Ovary (tissue), 7 donors: ENCODE measurements at regions not wholly inside any gene's neighbourhood (a gene's known extent, or its start where the extent isn't known, plus 50 kb on each side); places are given as distances from the start of the nearest gene placed in this dataset.

Experiments
- DNase-seq, 5 donors: peaks; one replicate each; pipeline ENCODE4 v3.0.0-alpha.2; 2019 to 2020
- H3K27ac ChIP-seq, 2 donors: fragments of 200-600 bp; one replicate each; pipeline versions ENCODE4 v1.5.1 to v1.8.0; 2019 to 2022
- H3K27me3 ChIP-seq: fragments of 200-600 bp; one replicate; pipeline ENCODE4 v1.8.0; 2022
- H3K36me3 ChIP-seq: fragments of 200-600 bp; sonication (generic); one replicate; pipeline ENCODE4 v1.5.1; 2019
- H3K4me1 ChIP-seq: one replicate; pipeline ENCODE4 v1.8.1; 2013; ENCODE audit warnings: mild to moderate bottlenecking, moderate library complexity; ENCODE audit not compliant: insufficient read depth
- H3K4me3 ChIP-seq: fragments of 200-600 bp; sonication (generic); one replicate; pipeline ENCODE4 v1.5.1; 2017
- H3K9me3 ChIP-seq, 2 donors: fragments of 200-600 bp in 1 of 2; sonication (generic) in 1 of 2; one replicate each; pipeline versions ENCODE4 v1.5.1 to v1.8.1; 2013 to 2019; ENCODE audit warnings: mild to moderate bottlenecking in 1 of 2, moderate library complexity in 1 of 2
- CTCF ChIP-seq, 3 donors: fragments of 450-650 bp in 2 of 3; fragments of 200-600 bp in 1 of 3; IDR thresholded peaks; one replicate each; pipeline versions ENCODE4 v1.5.1 to v1.8.0; 2016 to 2022; ENCODE audit warnings: antibody characterized with exemption in 3 of 3, mild to moderate bottlenecking in 1 of 3
- EP300 ChIP-seq: sonication (generic); formaldehyde crosslinking; IDR thresholded peaks from one replicate; pipeline ENCODE4 v1.6.1; 2017; ENCODE audit warnings: antibody characterized with exemption
- POLR2A ChIP-seq: fragments of 450-650 bp; IDR thresholded peaks from one replicate; pipeline ENCODE4 v1.6.1; 2017; ENCODE audit warnings: antibody characterized with exemption, mild to moderate bottlenecking, moderate library complexity
- WGBS, 3 donors: extraction: QIAGEN DNeasy Blood & Tissue Kit in 1 of 3; methylation state at CpG; one replicate each; pipeline versions ENCODE4 v1.1.5 to v1.1.7; 2013 to 2017; 5-methylcytosine and 5-hydroxymethylcytosine counted together
- intact Hi-C, 4 donors: fragments of 100-400 bp; cut with DNase I; formaldehyde crosslinking; loops; one replicate each; pipeline versions ENCODE4 v1.11.0 to v1.15.1; 2022 to 2023
- donor health status: DM: no; HTN: no; CAD: no; lungs with moderate emphysema.
- donor health status: DM: no; HTN: no; CAD: no.
- donor health status: Bipolar disorder and iron deficiency.
- donor health status: DM: no; HTN: no; CAD: no.
- donor health status: DM: yes; HTN: yes; CAD: no.

GRCh38 chr2:47259829-47260228 is 83.5 kb upstream of the CALM2 start:
- Histone ChIP-seq H3K4me3 (no peak overlapping the region), H3K9me3 (no peaks in the 10 kb centered on the region), H3K4me1 (no peaks in the 10 kb centered on the region), H3K36me3 (no peaks in the 10 kb centered on the region), H3K27ac (no peak overlapping the region), H3K27me3 (no peaks in the 10 kb centered on the region)
- no peak for TF ChIP-seq CTCF (IDR thresholded peaks at IDR 0.05)
- no peak for TF ChIP-seq EP300
- TF ChIP-seq POLR2A, result no peak
- intact Hi-C loops, result no loop called here
- 80 to 87% (median 80%) methylated on average over 3 of the region's 3 CpGs for WGBS, 3 donors
- no peak for DNase-seq

- no peak for DNase-seq
- TF ChIP-seq EP300, result no peak
- no peak for TF ChIP-seq POLR2A
- TF ChIP-seq CTCF (IDR thresholded peaks at IDR 0.05), result no peak
- no peak overlapping the region for H3K4me3 ChIP-seq
- H3K27me3 ChIP-seq, result no peaks in the 10 kb centered on the region
- no peaks in the 10 kb centered on the region for H3K9me3 ChIP-seq
- intact Hi-C loops, result no loop called here
- WGBS, 3 donors, result 96 to 98% (median 98%) methylated on average over 2 of the region's 2 CpGs
- no peaks in the 10 kb centered on the region for H3K4me1 ChIP-seq
- no peak overlapping the region for H3K27ac ChIP-seq
- no peaks in the 10 kb centered on the region for H3K36me3 ChIP-seq
Observed at GRCh38 chr2:47257946-47258348, 81.6 kb upstream of the CALM2 start.

DNA sequence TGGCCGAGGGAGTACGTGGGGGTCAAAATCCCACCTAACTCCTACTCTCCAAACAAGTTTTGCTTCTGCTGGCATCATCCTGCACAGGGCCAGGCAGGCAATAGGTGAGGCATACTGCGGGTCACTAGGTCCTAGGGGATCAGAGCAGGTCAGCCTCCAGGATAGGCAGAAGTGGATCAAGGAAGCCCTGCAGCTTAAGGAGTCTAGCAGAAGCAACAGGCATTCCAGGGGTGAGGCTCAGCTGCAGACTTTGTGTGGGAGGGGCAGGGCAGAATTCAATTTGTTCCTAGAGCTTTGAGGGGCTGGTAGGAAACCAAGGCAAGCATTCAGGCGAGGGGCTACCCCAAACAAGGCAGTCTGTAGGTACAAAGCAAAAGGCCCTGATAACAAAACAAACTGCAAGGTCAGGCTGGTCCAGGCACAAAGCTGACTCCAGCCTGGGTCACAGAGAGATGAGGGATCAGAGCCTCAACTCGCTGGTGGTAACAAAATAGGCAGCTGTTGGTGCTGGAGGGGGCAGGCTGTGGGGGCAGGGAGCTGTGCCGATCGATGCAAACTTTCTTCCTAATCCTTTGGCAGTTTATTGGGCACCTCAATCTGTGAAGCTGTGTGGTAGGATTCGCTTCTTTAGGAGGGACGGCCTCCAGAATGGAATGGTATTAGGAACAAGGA is 80.2 kb upstream of the CALM2 start:
- WGBS, 3 donors, result 45 to 67% (median 56%) methylated on average over 9 of the region's 9 CpGs
- no peak overlapping the region for H3K27ac ChIP-seq

DNA sequence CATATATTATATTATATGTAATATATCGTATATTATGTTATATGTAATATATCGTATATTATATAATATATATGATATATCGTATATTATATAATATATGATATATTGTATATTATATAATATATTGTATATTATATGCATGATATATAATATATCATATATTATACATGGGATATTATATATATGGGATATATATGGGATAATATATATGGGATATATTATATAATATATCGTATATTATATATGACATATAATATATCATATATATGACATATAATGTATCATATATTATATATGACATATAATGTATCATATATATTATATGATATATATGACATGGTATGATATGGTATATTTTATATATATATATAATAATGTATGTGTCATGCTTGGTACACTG is 79.5 kb upstream of the CALM2 start:
- Histone ChIP-seq H3K4me3 (no peak overlapping the region), H3K4me1 (no peaks in the 10 kb centered on the region), H3K27me3 (no peaks in the 10 kb centered on the region), H3K9me3 (no peaks in the 10 kb centered on the region), H3K36me3 (no peaks in the 10 kb centered on the region), H3K27ac (no peak overlapping the region)
- no peak for DNase-seq
- WGBS, 3 donors, result 93 to 98% (median 94%) methylated on average over 2 to 4 of the region's 4 CpGs
- TF ChIP-seq POLR2A (no peak), CTCF (IDR thresholded peaks at IDR 0.05) (no peak), EP300 (no peak)
- intact Hi-C loops, result loop anchor here in 1 of 4 donors (1.0 kb wide), 1 partner anchor 45 kb away; no protein-coding TSS in a partner anchor

More for the DNA sequence above, 80.2 kb upstream of the CALM2 start:
- Histone ChIP-seq H3K9me3 (no peaks in the 10 kb centered on the region), H3K4me1 (no peaks in the 10 kb centered on the region), H3K36me3 (no peaks in the 10 kb centered on the region), H3K4me3 (no peak overlapping the region), H3K27me3 (no peaks in the 10 kb centered on the region)
- DNase-seq, result no peak
- no peak for TF ChIP-seq POLR2A
- TF ChIP-seq CTCF (IDR thresholded peaks at IDR 0.05), result no peak
- TF ChIP-seq EP300, result no peak
- intact Hi-C loops, result loop anchor here in 1 of 4 donors (1.0 kb wide), 1 partner anchor 46 kb away; no protein-coding TSS in a partner anchor
